Neural progenitor cell (in vitro differentiated cells): ENCODE measurements at regions not wholly inside any gene's neighbourhood (a gene's known extent, or its start where the extent isn't known, plus 50 kb on each side); places are given as distances from the start of the nearest gene placed in this dataset.

Source experiments
- EZH2 ChIP-seq: fragments of 200-600 bp; sonication (generic); IDR thresholded peaks from 2 replicates; pipeline ENCODE4 v1.6.1; 2017; ENCODE audit warnings: antibody characterized with exemption, mild to moderate bottlenecking, moderate library complexity
- EZH2phosphoT487 ChIP-seq: fragments of 200-600 bp; sonication (generic); IDR thresholded peaks from 2 replicates; pipeline ENCODE4 v1.6.1; 2017; ENCODE audit warnings: antibody characterized with exemption
- TF ChIP-seq, protein P1 (sequence below): fragments of 200-600 bp; sonication (generic); IDR thresholded peaks from 2 replicates; pipeline ENCODE4 v1.5.1; 2017; ENCODE audit warnings: antibody characterized with exemption, mild to moderate bottlenecking

DNA sequence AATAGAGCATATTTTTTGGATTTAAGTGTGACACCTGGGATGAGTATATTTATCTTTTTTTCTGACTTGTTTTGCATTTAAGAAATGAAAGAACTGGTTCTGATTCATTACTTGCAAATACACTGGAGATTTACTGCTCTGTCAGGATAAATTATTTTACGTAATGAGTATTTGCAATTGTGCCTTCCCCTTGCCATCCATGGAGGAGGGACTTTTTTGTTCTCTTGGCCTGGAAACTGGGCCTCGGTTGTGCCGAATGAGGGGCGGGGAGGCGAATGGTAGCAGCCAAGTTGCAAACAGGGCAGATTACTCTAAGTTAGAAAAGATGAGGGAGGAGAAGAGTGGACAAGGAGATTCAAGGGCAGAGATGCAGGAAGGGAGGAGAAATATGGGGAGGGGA, 308.7 kb downstream of the ATP23 start:
- TF ChIP-seq, protein P1, sequence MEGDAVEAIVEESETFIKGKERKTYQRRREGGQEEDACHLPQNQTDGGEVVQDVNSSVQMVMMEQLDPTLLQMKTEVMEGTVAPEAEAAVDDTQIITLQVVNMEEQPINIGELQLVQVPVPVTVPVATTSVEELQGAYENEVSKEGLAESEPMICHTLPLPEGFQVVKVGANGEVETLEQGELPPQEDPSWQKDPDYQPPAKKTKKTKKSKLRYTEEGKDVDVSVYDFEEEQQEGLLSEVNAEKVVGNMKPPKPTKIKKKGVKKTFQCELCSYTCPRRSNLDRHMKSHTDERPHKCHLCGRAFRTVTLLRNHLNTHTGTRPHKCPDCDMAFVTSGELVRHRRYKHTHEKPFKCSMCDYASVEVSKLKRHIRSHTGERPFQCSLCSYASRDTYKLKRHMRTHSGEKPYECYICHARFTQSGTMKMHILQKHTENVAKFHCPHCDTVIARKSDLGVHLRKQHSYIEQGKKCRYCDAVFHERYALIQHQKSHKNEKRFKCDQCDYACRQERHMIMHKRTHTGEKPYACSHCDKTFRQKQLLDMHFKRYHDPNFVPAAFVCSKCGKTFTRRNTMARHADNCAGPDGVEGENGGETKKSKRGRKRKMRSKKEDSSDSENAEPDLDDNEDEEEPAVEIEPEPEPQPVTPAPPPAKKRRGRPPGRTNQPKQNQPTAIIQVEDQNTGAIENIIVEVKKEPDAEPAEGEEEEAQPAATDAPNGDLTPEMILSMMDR, result no peak
- TF ChIP-seq EZH2phosphoT487 (no peak), EZH2 (no peak)
